ENCODE measurements at regions not wholly inside any gene's neighbourhood (a gene's known extent, or its start where the extent isn't known, plus 50 kb on each side); places are given as distances from the start of the nearest gene placed in this dataset.

GRCh38 chrX:69110116-69110530 lies 55.1 kb downstream of the PJA1 start:
- in situ Hi-C loops (cut with HindIII; ENCODE audit: low pct_unique_long_range_greater_than_20kb, low sequenced_read_pairs) = no loop called here
- no peak for DNase-seq (ENCODE audit: low read depth in 1 of 2, low spot score in 1 of 2)
- TF ChIP-seq JUND (IDR thresholded peaks at IDR 0.05; ENCODE audit: low read depth) = no peak

- TF ChIP-seq JUND (IDR thresholded peaks at IDR 0.05; ENCODE audit: low read depth) = no peak
- DNase-seq (ENCODE audit: low read depth in 1 of 2, low spot score in 1 of 2) = peak in 1 of 2 experiments; percentile 44
- in situ Hi-C loops (cut with HindIII; ENCODE audit: low pct_unique_long_range_greater_than_20kb, low sequenced_read_pairs) = no loop called here
Measured at GRCh38 chrX:69109706-69110105, 55.5 kb downstream of the PJA1 start.

- no peak for TF ChIP-seq JUND (IDR thresholded peaks at IDR 0.05; ENCODE audit: low read depth)
- in situ Hi-C loops (cut with HindIII; ENCODE audit: low pct_unique_long_range_greater_than_20kb, low sequenced_read_pairs) = no loop called here
- DNase-seq (ENCODE audit: low read depth in 1 of 2, low spot score in 1 of 2) = no peak
Measured at GRCh38 chrX:69109036-69109663, 56.1 kb downstream of the PJA1 start.

GRCh38 chrX:69107747-69108401 lies 57.4 kb downstream of the PJA1 start:
- TF ChIP-seq JUND (IDR thresholded peaks at IDR 0.05; ENCODE audit: low read depth) = no peak
- in situ Hi-C loops (cut with HindIII; ENCODE audit: low pct_unique_long_range_greater_than_20kb, low sequenced_read_pairs) = no loop called here
- DNase-seq (ENCODE audit: low read depth in 1 of 2, low spot score in 1 of 2) = no peak

GRCh38 chrX:69107231-69107739 lies 58.0 kb downstream of the PJA1 start:
- no peak for TF ChIP-seq JUND (IDR thresholded peaks at IDR 0.05; ENCODE audit: low read depth)
- in situ Hi-C loops (cut with HindIII; ENCODE audit: low pct_unique_long_range_greater_than_20kb, low sequenced_read_pairs) = no loop called here
- DNase-seq (ENCODE audit: low read depth in 1 of 2, low spot score in 1 of 2) = no peak

GRCh38 chrX:69104756-69105434 lies 60.4 kb downstream of the PJA1 start:
- TF ChIP-seq JUND (IDR thresholded peaks at IDR 0.05; ENCODE audit: low read depth) = no peak
- in situ Hi-C loops (cut with HindIII; ENCODE audit: low pct_unique_long_range_greater_than_20kb, low sequenced_read_pairs) = no loop called here
- no peak for DNase-seq (ENCODE audit: low read depth in 1 of 2, low spot score in 1 of 2)

- in situ Hi-C loops (cut with HindIII; ENCODE audit: low pct_unique_long_range_greater_than_20kb, low sequenced_read_pairs) = no loop called here
- TF ChIP-seq JUND (IDR thresholded peaks at IDR 0.05; ENCODE audit: low read depth) = no peak
- no peak for DNase-seq (ENCODE audit: low read depth in 1 of 2, low spot score in 1 of 2)
Measured at GRCh38 chrX:69103539-69103938, 61.7 kb downstream of the PJA1 start.

GRCh38 chrX:69102612-69103194 lies 62.5 kb downstream of the PJA1 start:
- in situ Hi-C loops (cut with HindIII; ENCODE audit: low pct_unique_long_range_greater_than_20kb, low sequenced_read_pairs) = no loop called here
- TF ChIP-seq JUND (IDR thresholded peaks at IDR 0.05; ENCODE audit: low read depth) = no peak
- no peak for DNase-seq (ENCODE audit: low read depth in 1 of 2, low spot score in 1 of 2)

GRCh38 chrX:69101683-69102251 lies 63.5 kb downstream of the PJA1 start:
- no peak for TF ChIP-seq JUND (IDR thresholded peaks at IDR 0.05; ENCODE audit: low read depth)
- DNase-seq (ENCODE audit: low read depth in 1 of 2, low spot score in 1 of 2) = no peak
- in situ Hi-C loops (cut with HindIII; ENCODE audit: low pct_unique_long_range_greater_than_20kb, low sequenced_read_pairs) = no loop called here

- TF ChIP-seq JUND (IDR thresholded peaks at IDR 0.05; ENCODE audit: low read depth) = no peak
- in situ Hi-C loops (cut with HindIII; ENCODE audit: low pct_unique_long_range_greater_than_20kb, low sequenced_read_pairs) = no loop called here
- DNase-seq (ENCODE audit: low read depth in 1 of 2, low spot score in 1 of 2) = no peak
Measured at GRCh38 chrX:69100478-69100877, 64.8 kb downstream of the PJA1 start.

- no peak for TF ChIP-seq JUND (IDR thresholded peaks at IDR 0.05; ENCODE audit: low read depth)
- no peak for DNase-seq (ENCODE audit: low read depth in 1 of 2, low spot score in 1 of 2)
- in situ Hi-C loops (cut with HindIII; ENCODE audit: low pct_unique_long_range_greater_than_20kb, low sequenced_read_pairs) = no loop called here
Measured at GRCh38 chrX:69097451-69098236, 67.6 kb downstream of the PJA1 start.

GRCh38 chrX:69096963-69097362 lies 68.3 kb downstream of the PJA1 start:
- in situ Hi-C loops (cut with HindIII; ENCODE audit: low pct_unique_long_range_greater_than_20kb, low sequenced_read_pairs) = no loop called here

More at GRCh38 chrX:69096963-69097362, 68.3 kb downstream of the PJA1 start:
- TF ChIP-seq JUND (IDR thresholded peaks at IDR 0.05; ENCODE audit: low read depth) = no peak
- no peak for DNase-seq (ENCODE audit: low read depth in 1 of 2, low spot score in 1 of 2)

Measured in T47D (cell line).